ENCODE measurements at regions not wholly inside any gene's neighbourhood (a gene's known extent, or its start where the extent isn't known, plus 50 kb on each side); places are given as distances from the start of the nearest gene placed in this dataset.

- TF ChIP-seq NRF1 (conservative IDR thresholded peaks at IDR 0.05; ENCODE audit: low read depth, low read length) (no peak), MEF2A (IDR thresholded peaks at IDR 0.05; ENCODE audit: insufficient read depth, low read depth, low read length) (no peak), POLR2A (IDR thresholded peaks at IDR 0.05; ENCODE audit: low read depth, low read length) (no peak), EZH2 (IDR thresholded peaks at IDR 0.05; ENCODE audit: borderline replicate concordance, control insufficient read depth, low read depth, low read length) (no peak), SREBF2 (IDR thresholded peaks at IDR 0.05; ENCODE audit: low read length) (no peak), PRDM15 (CRISPR knock-in tag; IDR thresholded peaks at IDR 0.05) (no peak)
Observed at GRCh38 chr5:93294996-93295395, 286.0 kb downstream of the NR2F1-AS1 start.

Measured in GM12878 (cell line).